Islet precursor cell (in vitro differentiated cells): ENCODE measurements at regions not wholly inside any gene's neighbourhood (a gene's known extent, or its start where the extent isn't known, plus 50 kb on each side); places are given as distances from the start of the nearest gene placed in this dataset.

Experiments used
- DNase-seq: peaks from one replicate; pipeline ENCODE4 v3.0.0-alpha.2; 2018

DNA sequence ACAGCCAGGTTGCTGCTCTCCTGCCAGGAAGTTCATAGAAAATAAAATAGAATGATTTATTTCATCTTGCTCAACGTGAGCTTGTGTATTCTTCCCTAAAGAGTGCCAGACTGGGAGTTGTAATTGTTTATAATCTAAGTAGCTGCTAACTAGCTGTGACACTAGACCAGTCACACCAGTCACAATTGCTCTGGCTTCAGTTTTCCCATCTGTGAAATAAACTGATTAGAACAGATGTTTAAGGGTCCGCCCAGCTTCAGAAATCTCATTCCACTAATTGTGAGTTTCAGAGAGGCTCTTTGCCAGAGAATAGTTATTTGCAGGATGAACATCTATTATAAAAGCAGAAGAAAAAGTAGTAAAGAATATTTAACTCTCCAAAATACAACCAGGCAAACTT is 55.6 kb upstream of the ZDHHC17 start:
- no peak for DNase-seq

DNA sequence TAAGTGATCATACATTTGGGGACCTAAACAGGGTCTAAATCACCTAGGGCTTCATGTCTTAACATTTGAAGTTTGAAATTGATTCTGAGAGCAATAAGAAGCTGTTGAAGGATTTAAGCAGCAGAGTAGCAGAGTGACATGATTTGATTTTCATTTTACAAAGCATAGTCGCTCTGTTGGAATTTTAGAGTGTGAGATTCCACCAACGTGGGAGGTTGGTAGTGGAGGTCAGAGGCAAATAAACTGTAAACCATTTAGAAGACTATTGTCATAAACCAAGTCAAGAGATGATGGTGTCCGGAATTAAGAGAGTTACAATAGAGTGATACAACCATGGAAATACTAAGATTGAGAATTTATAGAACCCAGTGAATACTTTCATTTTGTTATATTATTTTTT is 52.7 kb upstream of the ZDHHC17 start:
- DNase-seq: no peak

DNA sequence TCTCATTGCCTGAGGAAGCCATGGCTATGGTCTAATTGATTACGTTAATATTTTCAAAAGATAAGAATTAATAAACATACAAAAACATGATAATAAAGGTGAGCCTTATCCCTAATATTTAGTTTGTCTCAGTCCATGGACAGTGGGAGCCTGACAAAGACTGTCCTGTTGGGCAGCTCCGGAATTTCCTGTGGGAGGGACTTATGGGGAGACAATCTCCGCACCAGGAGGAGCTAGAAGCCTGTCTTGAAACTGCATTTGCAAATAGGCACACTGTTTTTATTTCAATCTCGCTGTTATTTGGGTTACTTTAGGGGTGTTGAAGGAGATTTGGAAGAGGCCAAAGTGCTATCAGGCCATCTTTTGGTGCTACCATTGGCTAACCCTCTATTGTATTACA is 50.8 kb upstream of the ZDHHC17 start:
- peak; percentile 79 for DNase-seq

DNA sequence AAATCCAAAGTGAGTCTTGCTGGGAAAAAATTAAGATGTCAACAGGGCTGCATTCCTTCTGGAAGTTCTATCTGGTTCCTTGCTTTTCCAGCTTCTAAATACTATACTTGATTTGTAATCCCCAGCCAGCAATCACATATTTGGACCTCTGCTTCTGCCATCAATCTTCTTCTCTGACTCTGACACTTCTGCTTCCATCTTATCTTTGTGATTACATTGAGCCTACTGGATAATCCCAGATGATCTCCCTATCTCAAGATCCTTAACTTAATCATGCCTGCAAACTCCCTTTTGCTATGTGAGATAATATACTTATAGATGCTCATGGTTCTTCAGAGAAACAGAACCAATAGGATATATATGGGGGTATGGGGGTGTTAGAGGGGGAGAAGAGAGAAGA is 49.9 kb upstream of the ZDHHC17 start:
- DNase-seq: no peak
